WTC11 (cell line): ENCODE measurements at regions not wholly inside any gene's neighbourhood (a gene's known extent, or its start where the extent isn't known, plus 50 kb on each side); places are given as distances from the start of the nearest gene placed in this dataset.

Experiments used
- E2F4 ChIP-seq: sonication (generic); formaldehyde crosslinking; IDR thresholded peaks from 2 replicates; pipeline ENCODE4 v1.8.1; 2022; ENCODE audit warnings: low read depth, mild to moderate bottlenecking, moderate library complexity, missing genetic modification reagents, borderline replicate concordance
- GRHL2 ChIP-seq: fragments of 250-450 bp; sonication (Bioruptor Pico); IDR thresholded peaks from 2 replicates; pipeline ENCODE4 v1.8.0; 2022; ENCODE audit warnings: mild to moderate bottlenecking, moderate library complexity; ENCODE audit not compliant: insufficient replicate concordance, severe bottlenecking
- PRDM15 ChIP-seq: sonication (generic); formaldehyde crosslinking; IDR thresholded peaks from 2 replicates; pipeline ENCODE4 v1.8.0; 2022; ENCODE audit warnings: missing genetic modification reagents
- USF1 ChIP-seq: sonication (generic); formaldehyde crosslinking; IDR thresholded peaks from 2 replicates; pipeline ENCODE4 v1.8.0; 2022; ENCODE audit warnings: mild to moderate bottlenecking, missing genetic modification reagents

- TF ChIP-seq PRDM15 (CRISPR knock-in tag): no peak
- no peak for TF ChIP-seq GRHL2
- TF ChIP-seq USF1: no peak
- TF ChIP-seq E2F4: no peak
These were observed 381.7 kb upstream of the AMOT start for GRCh38 chrX:113222305-113222704.
